Neural cell (in vitro differentiated cells): ENCODE measurements at regions not wholly inside any gene's neighbourhood (a gene's known extent, or its start where the extent isn't known, plus 50 kb on each side); places are given as distances from the start of the nearest gene placed in this dataset.

Source experiments
- H2AFZ ChIP-seq: fragments of 200-600, 300-800 bp; sonication (generic), shearing (Covaris generic); 2 replicates; pipeline ENCODE4 v1.6.0; 2014; ENCODE audit warnings: low read depth, mild to moderate bottlenecking, antibody characterized with exemption, low read length, moderate library complexity
- H3F3A ChIP-seq: fragments of 200-600 bp; shearing (Covaris generic); 2 replicates; pipeline ENCODE4 v1.6.1; 2016; ENCODE audit warnings: mild to moderate bottlenecking, moderate library complexity, mixed read lengths, antibody characterized with exemption, low read length; ENCODE audit not compliant: insufficient read depth, poor library complexity, severe bottlenecking
- H3K27ac ChIP-seq: fragments of 200-600, 300-800 bp; sonication (generic), shearing (Covaris generic); 2 replicates; pipeline ENCODE4 v1.5.1; 2014; ENCODE audit warnings: mild to moderate bottlenecking, low read length, moderate library complexity
- H3K27me3 ChIP-seq: fragments of 300-800, 200-600 bp; sonication (generic), shearing (Covaris generic); 2 replicates; pipeline ENCODE4 v1.6.0; 2014; ENCODE audit warnings: mild to moderate bottlenecking, low read depth, low read length, moderate library complexity; ENCODE audit not compliant: insufficient read depth
- H3K36me3 ChIP-seq: fragments of 300-800, 200-600 bp; sonication (generic), shearing (Covaris generic); 2 replicates; pipeline ENCODE4 v1.5.1; 2014; ENCODE audit warnings: mild to moderate bottlenecking, antibody characterized with exemption, low read length, moderate library complexity; ENCODE audit not compliant: insufficient read depth
- H3K4me2 ChIP-seq: fragments of 300-800, 200-600 bp; sonication (generic), shearing (Covaris generic); 2 replicates; pipeline ENCODE4 v1.6.0; 2014; ENCODE audit warnings: mild to moderate bottlenecking, low read length
- H3K4me3 ChIP-seq: fragments of 300-800, 200-600 bp; sonication (generic), shearing (Covaris generic); 2 replicates; pipeline ENCODE4 v1.5.1; 2014; ENCODE audit warnings: mild to moderate bottlenecking, low read length, moderate library complexity
- H3K79me2 ChIP-seq: fragments of 200-600 bp; shearing (Covaris generic); replicated peaks from 2 replicates; pipeline ENCODE4 v1.6.0; 2014; ENCODE audit warnings: mild to moderate bottlenecking, low read length, moderate library complexity; ENCODE audit not compliant: insufficient read depth
- H3K9ac ChIP-seq: fragments of 300-800, 200-600 bp; sonication (generic), shearing (Covaris generic); 2 replicates; pipeline ENCODE4 v1.6.1; 2016; ENCODE audit warnings: mild to moderate bottlenecking, low read length, mixed read lengths
- H3K9me2 ChIP-seq: fragments of 200-600 bp; shearing (Covaris generic); 2 replicates; pipeline ENCODE4 v1.6.1; 2016; ENCODE audit warnings: mild to moderate bottlenecking, low read length, mixed read lengths; ENCODE audit not compliant: insufficient read depth
- H3K9me3 ChIP-seq: fragments of 200-600, 300-800 bp; sonication (generic), shearing (Covaris generic); 2 replicates; pipeline ENCODE4 v1.6.1; 2016; ENCODE audit warnings: mild to moderate bottlenecking, mixed run types, low read length, moderate library complexity, mixed read lengths
- H4K20me1 ChIP-seq: fragments of 200-600 bp; shearing (Covaris generic); 2 replicates; pipeline ENCODE4 v1.6.1; 2016; ENCODE audit warnings: mild to moderate bottlenecking, mixed run types; ENCODE audit not compliant: insufficient read depth
- CTCF ChIP-seq: fragments of 450-650 bp; IDR thresholded peaks from 2 replicates; pipeline ENCODE4 v1.5.1; 2014; ENCODE audit warnings: antibody characterized with exemption, mild to moderate bottlenecking, moderate library complexity; ENCODE audit not compliant: poor library complexity, severe bottlenecking
- EP300 ChIP-seq: fragments of 450-650 bp; conservative IDR thresholded peaks from 2 replicates; pipeline ENCODE4 v1.6.1; 2014; ENCODE audit warnings: antibody characterized with exemption, mild to moderate bottlenecking, moderate library complexity; ENCODE audit not compliant: poor library complexity, severe bottlenecking
- EZH2 ChIP-seq: fragments of 200-600, 300-800 bp; shearing (Covaris generic), sonication (generic); IDR thresholded peaks from 2 replicates; pipeline ENCODE4 v1.6.1; 2014; ENCODE audit warnings: antibody characterized with exemption, low read length, borderline replicate concordance, mild to moderate bottlenecking; ENCODE audit not compliant: insufficient read depth, poor library complexity, severe bottlenecking
- MXI1 ChIP-seq: fragments of 450-650 bp; conservative IDR thresholded peaks from 2 replicates; pipeline ENCODE4 v1.6.1; 2014; ENCODE audit warnings: antibody characterized with exemption, mild to moderate bottlenecking; ENCODE audit not compliant: poor library complexity, severe bottlenecking
- POLR2AphosphoS5 ChIP-seq: IDR thresholded peaks from 2 replicates; pipeline ENCODE4 v1.6.1; 2012
- RAD21 ChIP-seq: fragments of 450-650 bp; conservative IDR thresholded peaks from 2 replicates; pipeline ENCODE4 v1.6.1; 2014; ENCODE audit warnings: antibody characterized with exemption, mild to moderate bottlenecking, moderate library complexity
- REST ChIP-seq: IDR thresholded peaks from 2 replicates; pipeline ENCODE4 v1.6.1; 2012; ENCODE audit warnings: borderline replicate concordance
- SMC3 ChIP-seq: fragments of 450-650 bp; conservative IDR thresholded peaks from 2 replicates; pipeline ENCODE4 v1.6.1; 2014; ENCODE audit warnings: antibody characterized with exemption, mild to moderate bottlenecking, moderate library complexity; ENCODE audit not compliant: poor library complexity
- TAF1 ChIP-seq: IDR thresholded peaks from 2 replicates; pipeline ENCODE4 v1.6.1; 2012; ENCODE audit warnings: low read depth

- Histone ChIP-seq H3K9me2 (no peaks in the 10 kb centered on the region), H3K9ac (no peak overlapping the region), H3K36me3 (no peaks in the 10 kb centered on the region), H3K9me3 (no peaks in the 10 kb centered on the region), H4K20me1 (no peaks in the 10 kb centered on the region), H3F3A (no peaks in the 10 kb centered on the region), H3K4me3 (no peak overlapping the region), H2AFZ (no peak overlapping the region), H3K27me3 (no peaks in the 10 kb centered on the region), H3K4me2 (no peak overlapping the region), H3K27ac (no peak overlapping the region), H3K79me2 (no peaks in the 10 kb centered on the region)
- TF ChIP-seq REST = no peak
- no peak for TF ChIP-seq EP300
- no peak for TF ChIP-seq POLR2AphosphoS5
- no peak for TF ChIP-seq CTCF
- TF ChIP-seq EZH2 = no peak
- no peak for TF ChIP-seq MXI1
- no peak for TF ChIP-seq SMC3
- no peak for TF ChIP-seq RAD21
- no peak for TF ChIP-seq TAF1
Measured at GRCh38 chr6:20326422-20326728, 75.3 kb upstream of the E2F3 start.

GRCh38 chr6:20327141-20327540 lies 74.5 kb upstream of the E2F3 start:
- TF ChIP-seq EP300 = no peak
- TF ChIP-seq CTCF = no peak
- no peak for TF ChIP-seq MXI1
- TF ChIP-seq POLR2AphosphoS5 = no peak
- TF ChIP-seq REST = no peak
- no peak for TF ChIP-seq SMC3
- TF ChIP-seq EZH2 = no peak
- TF ChIP-seq RAD21 = no peak
- TF ChIP-seq TAF1 = no peak

More at GRCh38 chr6:20327141-20327540, 74.5 kb upstream of the E2F3 start:
- Histone ChIP-seq H3K36me3 (no peaks in the 10 kb centered on the region), H3K9ac (no peak overlapping the region), H3K4me3 (no peak overlapping the region), H3K27ac (no peak overlapping the region), H4K20me1 (no peaks in the 10 kb centered on the region), H3K4me2 (no peak overlapping the region), H3K79me2 (no peaks in the 10 kb centered on the region), H3K27me3 (no peaks in the 10 kb centered on the region), H2AFZ (no peak overlapping the region), H3K9me2 (no peaks in the 10 kb centered on the region), H3K9me3 (no peaks in the 10 kb centered on the region), H3F3A (no peaks in the 10 kb centered on the region)
